ENCODE measurements at regions not wholly inside any gene's neighbourhood (a gene's known extent, or its start where the extent isn't known, plus 50 kb on each side); places are given as distances from the start of the nearest gene placed in this dataset.

GRCh38 chr1:37255868-37256267 lies 218.5 kb upstream of the ZC3H12A start:
- TF ChIP-seq GABPA (IDR thresholded peaks at IDR 0.05; ENCODE audit: low read depth) (no peak), SPI1 (IDR thresholded peaks at IDR 0.05; ENCODE audit: borderline replicate concordance, low read depth) (no peak), CTCF (IDR thresholded peaks at IDR 0.05; ENCODE audit: insufficient read depth, low read length) (no peak), REST (IDR thresholded peaks at IDR 0.05; ENCODE audit: insufficient replicate concordance, low read depth) (no peak), POLR2AphosphoS5 (IDR thresholded peaks at IDR 0.05; ENCODE audit: low read depth) (no peak)
- no peak overlapping the region for H3K4me3 ChIP-seq (replicated peaks; ENCODE audit: insufficient read depth, low read length)
- no peak for DNase-seq (ENCODE audit: low read depth in 1 of 2, low spot score in 1 of 2)

GRCh38 chr1:37257646-37258045 lies 216.7 kb upstream of the ZC3H12A start:
- no peak overlapping the region for H3K27ac ChIP-seq (replicated peaks)
- no peak for TF ChIP-seq CTCF (IDR thresholded peaks at IDR 0.05; ENCODE audit: insufficient read depth, low read length)
- TF ChIP-seq POLR2AphosphoS5 (IDR thresholded peaks at IDR 0.05; ENCODE audit: low read depth), result no peak
- TF ChIP-seq REST (IDR thresholded peaks at IDR 0.05; ENCODE audit: insufficient replicate concordance, low read depth), result no peak
- no peak for TF ChIP-seq GABPA (IDR thresholded peaks at IDR 0.05; ENCODE audit: low read depth)
- TF ChIP-seq SPI1 (IDR thresholded peaks at IDR 0.05; ENCODE audit: borderline replicate concordance, low read depth), result no peak
- DNase-seq (ENCODE audit: low read depth in 1 of 2, low spot score in 1 of 2), result no peak
- no peaks in the 10 kb centered on the region for H3K27me3 ChIP-seq (ENCODE audit: insufficient read depth, poor library complexity, severe bottlenecking)
- no peak overlapping the region for H3K4me3 ChIP-seq (replicated peaks; ENCODE audit: insufficient read depth, low read length)

More at GRCh38 chr1:37255868-37256267, 218.5 kb upstream of the ZC3H12A start:
- no peak overlapping the region for H3K27ac ChIP-seq (replicated peaks)
- H3K27me3 ChIP-seq (ENCODE audit: insufficient read depth, poor library complexity, severe bottlenecking), result no peaks in the 10 kb centered on the region

GRCh38 chr1:37258068-37258467 lies 216.3 kb upstream of the ZC3H12A start:
- TF ChIP-seq POLR2AphosphoS5 (IDR thresholded peaks at IDR 0.05; ENCODE audit: low read depth) (no peak), REST (IDR thresholded peaks at IDR 0.05; ENCODE audit: insufficient replicate concordance, low read depth) (no peak), SPI1 (IDR thresholded peaks at IDR 0.05; ENCODE audit: borderline replicate concordance, low read depth) (no peak), CTCF (IDR thresholded peaks at IDR 0.05; ENCODE audit: insufficient read depth, low read length) (no peak), GABPA (IDR thresholded peaks at IDR 0.05; ENCODE audit: low read depth) (no peak)
- H3K27ac ChIP-seq (replicated peaks), result no peak overlapping the region
- H3K27me3 ChIP-seq (ENCODE audit: insufficient read depth, poor library complexity, severe bottlenecking), result no peaks in the 10 kb centered on the region
- no peak for DNase-seq (ENCODE audit: low read depth in 1 of 2, low spot score in 1 of 2)
- no peak overlapping the region for H3K4me3 ChIP-seq (replicated peaks; ENCODE audit: insufficient read depth, low read length)
